NT2/D1 (cell line): ENCODE measurements at regions not wholly inside any gene's neighbourhood (a gene's known extent, or its start where the extent isn't known, plus 50 kb on each side); places are given as distances from the start of the nearest gene placed in this dataset.

Experiments
- DNase-seq: peaks from one replicate; pipeline ENCODE4 v3.0.0-alpha.2; 2011; ENCODE audit warnings: low read depth, low spot score
- H3K27me3 ChIP-seq: 2 replicates; pipeline ENCODE4 v1.6.0; 2011; ENCODE audit warnings: mild to moderate bottlenecking; ENCODE audit not compliant: insufficient read length, insufficient read depth
- H3K36me3 ChIP-seq: 2 replicates; pipeline ENCODE4 v1.6.1; 2011; ENCODE audit warnings: mild to moderate bottlenecking, low read length, mixed read lengths; ENCODE audit not compliant: insufficient read depth, insufficient read length
- H3K4me1 ChIP-seq: 2 replicates; pipeline ENCODE4 v1.5.1; 2011; ENCODE audit not compliant: insufficient read depth, insufficient read length
- H3K4me3 ChIP-seq: 2 replicates; pipeline ENCODE4 v1.5.1; 2011; ENCODE audit warnings: low read depth; ENCODE audit not compliant: insufficient read length
- H3K9ac ChIP-seq: 2 replicates; pipeline ENCODE4 v1.6.0; 2011; ENCODE audit warnings: low read depth; ENCODE audit not compliant: insufficient read length
- H3K9me3 ChIP-seq: 2 replicates; pipeline ENCODE4 v1.5.1; 2011; ENCODE audit warnings: mild to moderate bottlenecking, low read length; ENCODE audit not compliant: insufficient read depth
- SUZ12 ChIP-seq: IDR thresholded peaks from 2 replicates; pipeline ENCODE4 v1.6.1; 2011; ENCODE audit not compliant: insufficient read length, insufficient read depth; ENCODE audit errors: extremely low read depth
- YY1 ChIP-seq: IDR thresholded peaks from 2 replicates; pipeline ENCODE4 v1.6.1; 2011; ENCODE audit not compliant: insufficient read length, insufficient read depth
- ZNF274 ChIP-seq: IDR thresholded peaks from 2 replicates; pipeline ENCODE4 v1.6.1; 2011; ENCODE audit warnings: mild to moderate bottlenecking, low read depth, low read length

DNA sequence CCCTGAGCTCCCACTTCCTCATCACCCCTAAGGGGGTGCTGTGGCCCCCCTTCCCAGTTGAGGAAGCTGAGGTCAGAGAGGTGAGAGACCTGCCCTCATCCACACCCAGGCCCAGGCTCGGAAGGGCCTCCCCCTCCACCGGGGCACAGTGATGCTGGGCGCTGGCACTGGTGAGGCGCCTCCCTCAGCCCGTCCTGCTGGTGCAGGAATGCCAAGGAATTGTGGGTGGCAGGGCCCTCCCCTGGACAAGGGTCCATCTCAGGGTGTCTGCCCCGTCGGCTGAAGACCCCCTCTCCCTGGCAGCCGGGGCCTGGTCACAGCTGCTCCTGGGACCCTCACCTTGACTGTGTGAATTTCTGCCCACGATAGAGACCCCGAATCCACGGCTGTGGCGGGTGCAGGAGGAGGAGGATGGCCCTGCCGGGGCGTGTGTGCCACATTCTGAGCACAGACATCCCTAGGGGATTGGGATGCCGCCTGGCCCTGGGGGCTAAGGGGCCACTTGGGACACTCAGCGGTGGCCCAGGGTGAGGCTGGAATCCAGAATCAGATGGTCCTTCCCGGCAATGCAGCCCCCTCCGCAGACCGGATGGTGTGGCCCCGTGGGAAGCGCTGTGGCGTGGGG lies 70.2 kb upstream of the GATA5 start:
- Histone ChIP-seq H3K4me1 (peaks cover 8% of the 10 kb centered on the region), H3K4me3 (no peak overlapping the region), H3K27me3 (peaks cover 19% of the 10 kb centered on the region), H3K9me3 (peaks cover 14% of the 10 kb centered on the region; the same call in 1 of the 2 replicates), H3K36me3 (peaks cover 3% of the 10 kb centered on the region), H3K9ac (no peak overlapping the region)
- no peak for DNase-seq
- TF ChIP-seq ZNF274 (no peak), SUZ12 (no peak), YY1 (no peak)

DNA sequence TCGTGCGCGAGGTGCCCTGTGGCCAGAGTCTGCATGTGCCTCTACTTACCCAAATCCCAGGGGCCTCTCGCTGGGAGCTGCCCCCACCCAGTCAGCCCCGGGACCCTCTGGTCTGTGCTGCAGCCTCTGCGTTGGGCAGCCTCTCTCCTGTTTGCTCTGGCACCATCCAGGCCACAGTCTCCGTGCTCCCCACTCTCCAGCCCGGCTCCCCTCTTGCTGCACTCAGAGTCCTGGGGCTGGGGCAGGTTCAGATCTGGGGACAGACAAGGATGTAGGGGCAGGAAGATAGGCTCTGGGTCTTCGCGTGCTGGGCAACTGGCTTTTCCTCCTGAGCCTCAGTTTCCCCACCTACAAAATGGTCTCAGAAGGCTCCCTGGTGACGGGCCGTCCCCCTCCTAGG lies 70.8 kb upstream of the GATA5 start:
- TF ChIP-seq SUZ12 (no peak), YY1 (no peak), ZNF274 (no peak)
- no peak for DNase-seq
- Histone ChIP-seq H3K36me3 (peaks cover 3% of the 10 kb centered on the region), H3K4me3 (no peak overlapping the region), H3K27me3 (peaks cover 23% of the 10 kb centered on the region), H3K4me1 (peaks cover 8% of the 10 kb centered on the region), H3K9me3 (peaks cover 14% of the 10 kb centered on the region; the same call in 1 of the 2 replicates), H3K9ac (no peak overlapping the region)

- H3K36me3 ChIP-seq = peaks cover 3% of the 10 kb centered on the region
- DNase-seq = no peak
- H3K27me3 ChIP-seq = peaks cover 29% of the 10 kb centered on the region
- H3K9ac ChIP-seq = no peak overlapping the region
- no peak overlapping the region for H3K4me3 ChIP-seq
- no peak for TF ChIP-seq YY1
- TF ChIP-seq ZNF274 = no peak
- no peak for TF ChIP-seq SUZ12
- H3K4me1 ChIP-seq = peaks cover 8% of the 10 kb centered on the region
- H3K9me3 ChIP-seq = peaks cover 14% of the 10 kb centered on the region; the same call in 1 of the 2 replicates
Measured at GRCh38 chr20:62547364-62547763, 71.6 kb upstream of the GATA5 start.

DNA sequence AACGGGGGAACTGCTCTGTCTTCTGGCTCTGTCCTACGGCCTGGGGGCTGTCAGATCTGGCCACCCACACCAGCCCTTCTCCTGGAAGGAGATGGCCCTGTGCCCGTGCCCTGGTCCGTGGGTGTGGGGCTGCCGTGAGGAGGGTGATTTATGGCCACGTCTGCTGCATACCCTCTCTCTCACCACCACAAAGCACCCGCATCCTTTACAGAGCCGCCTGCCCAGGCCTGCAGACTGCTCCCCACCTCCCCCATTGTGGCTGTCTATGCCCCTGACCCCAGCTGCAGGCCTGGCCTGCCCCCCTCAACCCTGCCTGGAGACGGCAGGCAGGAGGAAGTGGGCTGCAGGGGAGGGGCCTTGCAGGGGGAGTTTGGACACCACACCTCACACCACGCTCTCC lies 72.7 kb upstream of the GATA5 start:
- Histone ChIP-seq H3K9me3 (peaks cover 14% of the 10 kb centered on the region; the same call in 1 of the 2 replicates), H3K36me3 (peaks cover 3% of the 10 kb centered on the region), H3K4me3 (no peak overlapping the region), H3K9ac (peak overlapping the region; percentile 32), H3K4me1 (peaks cover 13% of the 10 kb centered on the region), H3K27me3 (peaks cover 38% of the 10 kb centered on the region)
- DNase-seq = no peak
- no peak for TF ChIP-seq ZNF274
- no peak for TF ChIP-seq SUZ12
- TF ChIP-seq YY1 = no peak

DNA sequence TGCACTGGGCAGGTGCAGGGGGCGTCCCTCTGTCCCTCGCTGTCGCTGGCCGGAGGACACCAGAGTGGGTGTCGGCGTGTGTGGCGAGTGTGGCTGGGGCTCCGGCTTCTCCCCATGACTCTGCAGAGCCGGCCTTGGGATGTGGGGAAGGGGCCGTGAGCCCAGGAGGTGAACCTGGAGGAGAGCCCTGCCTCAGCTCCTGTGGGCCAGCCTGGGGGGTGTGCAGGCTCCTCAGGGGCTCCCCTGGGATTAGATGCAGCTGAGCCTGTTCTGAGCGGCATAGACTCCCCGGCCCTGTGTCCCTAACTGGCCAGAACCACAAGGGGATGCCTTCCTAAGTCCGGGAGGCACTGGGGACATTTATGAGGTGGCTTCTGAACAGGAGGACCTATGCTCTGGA lies 73.2 kb upstream of the GATA5 start:
- Histone ChIP-seq H3K9me3 (peaks cover 13% of the 10 kb centered on the region; the same call in 1 of the 2 replicates), H3K4me1 (peaks cover 15% of the 10 kb centered on the region), H3K9ac (no peak overlapping the region), H3K36me3 (peaks cover 3% of the 10 kb centered on the region), H3K27me3 (peaks cover 39% of the 10 kb centered on the region), H3K4me3 (no peak overlapping the region)
- no peak for TF ChIP-seq YY1
- no peak for TF ChIP-seq ZNF274
- no peak for TF ChIP-seq SUZ12
- DNase-seq = no peak

DNA sequence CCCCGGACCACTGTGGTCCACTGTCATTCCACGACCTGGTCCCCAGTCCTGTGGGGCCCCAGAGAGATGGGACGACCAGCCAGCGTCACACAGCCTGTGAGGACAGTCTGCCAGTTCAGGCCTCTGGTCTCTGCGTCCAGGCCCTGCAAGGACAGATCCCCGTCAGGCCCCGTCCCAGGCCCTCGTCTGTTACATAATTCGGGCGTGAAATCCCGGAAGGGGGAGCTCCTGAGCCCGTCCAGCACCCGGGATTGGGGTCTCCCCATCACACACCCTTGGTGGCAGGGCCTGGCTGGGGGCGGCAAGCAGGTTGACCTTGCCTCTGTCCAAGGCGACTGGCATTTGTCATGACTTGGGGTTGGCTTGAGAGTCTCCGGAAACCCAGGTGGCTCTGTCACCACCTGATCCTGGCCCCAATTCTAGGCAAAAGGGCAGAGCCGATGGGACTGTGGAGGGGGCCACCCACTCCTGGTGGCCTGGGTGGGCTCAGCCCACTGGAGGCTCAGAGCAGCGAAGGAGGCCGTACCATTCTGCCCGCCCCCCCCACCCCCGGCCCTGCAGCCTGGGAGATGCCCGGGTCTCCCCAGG lies 73.8 kb upstream of the GATA5 start:
- H3K9me3 ChIP-seq = peaks cover 7% of the 10 kb centered on the region; the same call in 1 of the 2 replicates
- TF ChIP-seq YY1 (no peak), ZNF274 (no peak), SUZ12 (no peak)
- peaks cover 16% of the 10 kb centered on the region for H3K4me1 ChIP-seq
- H3K36me3 ChIP-seq = peaks cover 3% of the 10 kb centered on the region
- peaks cover 39% of the 10 kb centered on the region for H3K27me3 ChIP-seq
- no peak for DNase-seq
- H3K4me3 ChIP-seq = no peak overlapping the region
- no peak overlapping the region for H3K9ac ChIP-seq

- Histone ChIP-seq H3K9ac (peak overlapping the region; percentile 51), H3K36me3 (peaks cover 3% of the 10 kb centered on the region), H3K27me3 (peaks cover 45% of the 10 kb centered on the region), H3K4me1 (peaks cover 18% of the 10 kb centered on the region), H3K4me3 (peak overlapping the region; percentile 49), H3K9me3 (peaks cover 1% of the 10 kb centered on the region; the same call in 1 of the 2 replicates)
- DNase-seq = no peak
- TF ChIP-seq YY1 (no peak), ZNF274 (no peak), SUZ12 (no peak)
Measured at GRCh38 chr20:62550087-62550632, 74.4 kb upstream of the GATA5 start.
